Choroid plexus epithelial cell (primary cell): ENCODE measurements at regions not wholly inside any gene's neighbourhood (a gene's known extent, or its start where the extent isn't known, plus 50 kb on each side); places are given as distances from the start of the nearest gene placed in this dataset.

Experiments
- DNase-seq: peaks from one replicate; pipeline ENCODE4 v3.0.0-alpha.2; 2010; ENCODE audit warnings: low read depth
- H3K4me3 ChIP-seq: 2 replicates; pipeline ENCODE4 v1.5.1; 2011; ENCODE audit warnings: low read depth, mild to moderate bottlenecking, control low read depth, low read length, moderate library complexity
- CTCF ChIP-seq: conservative IDR thresholded peaks from 2 replicates; pipeline ENCODE4 v1.5.1; 2011; ENCODE audit warnings: low read depth, mild to moderate bottlenecking, control low read depth, inconsistent platforms, low read length, moderate library complexity

- TF ChIP-seq CTCF, result no peak
- no peak for DNase-seq
- H3K4me3 ChIP-seq, result no peak overlapping the region
These were observed 220.2 kb downstream of the NR4A2 start for GRCh38 chr2:156112323-156112722.

GRCh38 chr2:156110890-156111289, 221.6 kb downstream of the NR4A2 start:
- no peak for DNase-seq
- TF ChIP-seq CTCF, result no peak
- no peak overlapping the region for H3K4me3 ChIP-seq

- no peak overlapping the region for H3K4me3 ChIP-seq
- no peak for TF ChIP-seq CTCF
- no peak for DNase-seq
These were observed 233.1 kb downstream of the NR4A2 start for GRCh38 chr2:156099382-156099781.

GRCh38 chr2:156098506-156098905, 234.0 kb downstream of the NR4A2 start:
- H3K4me3 ChIP-seq, result no peak overlapping the region
- no peak for DNase-seq
- TF ChIP-seq CTCF, result no peak

- TF ChIP-seq CTCF, result no peak
- no peak overlapping the region for H3K4me3 ChIP-seq
- no peak for DNase-seq
These were observed 243.9 kb downstream of the NR4A2 start for GRCh38 chr2:156088587-156088986.

- no peak overlapping the region for H3K4me3 ChIP-seq
These were observed 244.6 kb downstream of the NR4A2 start for GRCh38 chr2:156087875-156088274.

More at GRCh38 chr2:156087875-156088274, 244.6 kb downstream of the NR4A2 start:
- DNase-seq, result no peak
- TF ChIP-seq CTCF, result no peak
